RWPE2 (cell line): ENCODE measurements at regions not wholly inside any gene's neighbourhood (a gene's known extent, or its start where the extent isn't known, plus 50 kb on each side); places are given as distances from the start of the nearest gene placed in this dataset.

Experiments
- ATAC-seq: fragments of 200-7000 bp; cut with Tn5 transposase; 3 replicates; pipeline ENCODE4 v1.9.1; 2021; ENCODE audit warnings: low read depth
- DNase-seq: peaks from one replicate; pipeline ENCODE4 v3.0.0-alpha.2; 2020; ENCODE audit warnings: low spot score
- H3K27ac ChIP-seq: fragments of 450-650 bp; 2 replicates; pipeline ENCODE4 v1.5.1; 2017; ENCODE audit warnings: mild to moderate bottlenecking; ENCODE audit not compliant: poor library complexity, severe bottlenecking
- H3K27me3 ChIP-seq: fragments of 250-450 bp; sonication (Bioruptor Pico); 2 replicates; pipeline ENCODE4 v1.5.1; 2021; ENCODE audit warnings: mild to moderate bottlenecking, moderate library complexity; ENCODE audit not compliant: insufficient read depth, poor library complexity, severe bottlenecking
- H3K36me3 ChIP-seq: fragments of 250-450 bp; sonication (Bioruptor Pico); 2 replicates; pipeline ENCODE4 v1.5.1; 2020; ENCODE audit warnings: low read depth, mild to moderate bottlenecking, moderate library complexity
- H3K4me1 ChIP-seq: fragments of 250-450 bp; sonication (Bioruptor Pico); 2 replicates; pipeline ENCODE4 v1.5.1; 2021; ENCODE audit warnings: mild to moderate bottlenecking, moderate library complexity; ENCODE audit not compliant: insufficient read depth, poor library complexity, severe bottlenecking
- H3K4me3 ChIP-seq: fragments of 250-450 bp; sonication (Bioruptor Pico); 2 replicates; pipeline ENCODE4 v1.5.1; 2021; ENCODE audit warnings: mild to moderate bottlenecking, moderate library complexity; ENCODE audit not compliant: severe bottlenecking
- H3K9me3 ChIP-seq: fragments of 250-450 bp; sonication (Bioruptor Pico); 2 replicates; pipeline ENCODE4 v1.5.1; 2021; ENCODE audit warnings: mild to moderate bottlenecking, moderate library complexity; ENCODE audit not compliant: severe bottlenecking
- CTCF ChIP-seq: fragments of 450-650 bp; IDR thresholded peaks from one replicate; pipeline ENCODE4 v1.5.1; 2017; ENCODE audit warnings: mild to moderate bottlenecking, moderate library complexity; ENCODE audit not compliant: poor library complexity, severe bottlenecking

- ATAC-seq (no peak), DNase-seq (no peak)
- H3K4me3 ChIP-seq: no peak overlapping the region
- TF ChIP-seq CTCF: no peak
- H3K36me3 ChIP-seq: no peaks in the 10 kb centered on the region
- H3K27ac ChIP-seq: no peak overlapping the region
- H3K4me1 ChIP-seq: peaks cover 17% of the 10 kb centered on the region
- no peaks in the 10 kb centered on the region for H3K27me3 ChIP-seq
- H3K9me3 ChIP-seq: no peaks in the 10 kb centered on the region
Measured at GRCh38 chr2:143953451-143954030, 566.4 kb downstream of the ZEB2 start.

- no peak for TF ChIP-seq CTCF
- Histone ChIP-seq H3K27me3 (no peaks in the 10 kb centered on the region), H3K4me1 (peaks cover 17% of the 10 kb centered on the region), H3K4me3 (no peak overlapping the region), H3K36me3 (no peaks in the 10 kb centered on the region), H3K9me3 (no peaks in the 10 kb centered on the region), H3K27ac (no peak overlapping the region)
- no peak for ATAC-seq
- DNase-seq: no peak
Measured at GRCh38 chr2:143952536-143952935, 567.4 kb downstream of the ZEB2 start.

GRCh38 chr2:143950704-143951103 is 569.2 kb downstream of the ZEB2 start:
- no peak overlapping the region for H3K27ac ChIP-seq
- H3K4me3 ChIP-seq: no peak overlapping the region
- H3K4me1 ChIP-seq: peaks cover 16% of the 10 kb centered on the region
- H3K36me3 ChIP-seq: no peaks in the 10 kb centered on the region
- no peaks in the 10 kb centered on the region for H3K27me3 ChIP-seq
- H3K9me3 ChIP-seq: no peaks in the 10 kb centered on the region
- no peak for TF ChIP-seq CTCF
- DNase-seq: no peak
- ATAC-seq: no peak

DNA sequence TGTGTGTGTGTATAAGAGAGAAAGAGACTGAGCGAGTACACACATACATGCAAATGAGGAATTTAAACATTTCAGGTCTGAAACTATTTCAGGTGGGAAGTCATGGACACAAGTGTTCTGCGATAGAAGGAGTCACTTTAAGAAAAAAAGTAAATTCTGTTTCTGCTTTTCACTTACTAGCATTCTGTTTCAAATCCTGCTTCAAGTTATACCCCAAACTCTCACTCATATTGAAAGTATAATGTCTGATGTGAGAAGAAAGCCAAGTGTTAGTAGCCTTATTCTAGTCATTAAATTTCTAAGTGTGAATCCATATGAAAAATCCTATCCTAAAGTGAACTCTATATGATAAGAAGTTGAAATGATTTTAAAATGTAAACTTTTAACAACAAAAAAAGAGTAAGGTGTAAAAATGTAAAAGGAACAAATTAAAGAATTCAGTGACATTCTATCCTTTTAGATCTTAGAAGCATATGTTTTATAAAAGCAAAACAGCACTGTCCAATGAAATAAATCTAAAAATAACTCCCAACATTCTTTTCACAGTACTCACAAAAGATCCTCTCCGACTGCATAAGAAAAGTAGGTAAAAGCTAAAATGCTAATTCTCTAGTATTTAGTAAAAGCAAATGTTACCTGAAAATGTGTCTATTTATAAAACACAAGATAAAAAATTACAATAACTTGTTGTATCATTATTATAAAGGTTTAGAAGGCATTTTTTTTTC is 570.6 kb downstream of the ZEB2 start:
- H3K9me3 ChIP-seq: no peaks in the 10 kb centered on the region
- no peaks in the 10 kb centered on the region for H3K27me3 ChIP-seq
- TF ChIP-seq CTCF: no peak
- ATAC-seq: no peak
- no peak for DNase-seq
- no peak overlapping the region for H3K27ac ChIP-seq
- H3K4me3 ChIP-seq: no peak overlapping the region
- H3K36me3 ChIP-seq: no peaks in the 10 kb centered on the region
- peaks cover 5% of the 10 kb centered on the region for H3K4me1 ChIP-seq

- TF ChIP-seq CTCF: no peak
- ATAC-seq (0 out of 3 replicates have a peak, but pooled peaks have one; percentile 23), DNase-seq (no peak)
- peaks cover 2% of the 10 kb centered on the region for H3K4me1 ChIP-seq
- H3K36me3 ChIP-seq: no peaks in the 10 kb centered on the region
- H3K9me3 ChIP-seq: no peaks in the 10 kb centered on the region
- no peak overlapping the region for H3K27ac ChIP-seq
- H3K27me3 ChIP-seq: no peaks in the 10 kb centered on the region
- no peak overlapping the region for H3K4me3 ChIP-seq
Measured at GRCh38 chr2:143948710-143949109, 571.2 kb downstream of the ZEB2 start.
